ENCODE measurements at regions not wholly inside any gene's neighbourhood (a gene's known extent, or its start where the extent isn't known, plus 50 kb on each side); places are given as distances from the start of the nearest gene placed in this dataset.

DNA sequence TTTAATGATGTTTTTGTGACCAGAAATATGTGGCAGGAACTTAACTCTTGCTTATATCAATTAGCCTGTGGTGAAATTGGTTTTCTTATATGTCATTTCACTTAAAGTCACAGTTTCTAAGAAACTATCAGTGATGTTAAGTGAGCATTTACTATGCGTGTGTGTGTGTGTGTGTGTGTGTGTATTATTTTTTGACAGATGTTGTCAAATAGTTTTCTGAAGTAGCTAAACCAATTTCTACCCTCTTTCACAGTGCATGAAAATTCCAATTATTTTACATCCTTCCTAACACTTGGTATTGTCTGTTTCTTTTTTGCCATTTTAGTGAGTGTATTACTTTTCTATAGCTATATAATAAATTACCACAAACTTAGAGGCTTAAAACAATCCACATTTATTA lies 122.1 kb upstream of the CAND1 start:
- no peak for DNase-seq (ENCODE audit: low spot score)

DNA sequence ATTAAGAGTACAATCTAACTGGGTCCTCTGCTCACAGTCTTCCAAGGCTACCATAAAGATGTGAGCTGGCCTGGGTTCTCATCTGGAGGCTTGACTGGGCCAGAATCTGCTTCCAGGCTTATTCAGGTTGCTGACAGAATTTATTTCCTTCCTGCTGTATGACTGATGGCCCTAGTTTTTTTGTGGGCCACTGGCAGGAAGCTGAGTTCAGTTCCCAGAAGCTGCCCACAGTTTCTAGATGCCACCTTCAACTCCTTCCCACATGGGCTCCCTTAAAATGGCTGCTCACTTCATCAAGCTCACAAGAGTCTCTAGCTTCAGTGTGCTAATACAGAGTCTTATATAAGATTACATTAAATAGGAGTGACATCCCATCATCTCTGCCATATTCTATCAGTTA lies 121.7 kb upstream of the CAND1 start:
- no peak for DNase-seq (ENCODE audit: low spot score)

DNA sequence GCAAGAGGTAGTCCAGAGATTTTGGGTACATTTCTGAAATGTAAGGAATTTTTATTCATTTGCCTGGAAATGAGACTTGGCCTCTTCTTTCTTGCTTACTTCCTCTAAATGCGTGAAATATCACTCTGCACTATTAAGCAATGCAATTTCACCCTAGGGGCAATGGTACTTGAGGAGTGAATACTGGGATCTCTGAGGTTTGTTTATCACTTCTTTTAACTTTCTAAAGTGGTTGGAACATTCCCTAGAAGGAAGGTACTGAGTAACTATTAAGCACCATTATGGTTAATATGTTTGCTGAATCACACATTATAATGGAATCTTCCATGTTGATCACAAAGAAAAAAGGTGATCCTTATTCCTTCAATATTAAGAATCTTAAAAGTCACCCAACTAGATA lies 120.9 kb upstream of the CAND1 start:
- no peak for DNase-seq (ENCODE audit: low spot score)

DNA sequence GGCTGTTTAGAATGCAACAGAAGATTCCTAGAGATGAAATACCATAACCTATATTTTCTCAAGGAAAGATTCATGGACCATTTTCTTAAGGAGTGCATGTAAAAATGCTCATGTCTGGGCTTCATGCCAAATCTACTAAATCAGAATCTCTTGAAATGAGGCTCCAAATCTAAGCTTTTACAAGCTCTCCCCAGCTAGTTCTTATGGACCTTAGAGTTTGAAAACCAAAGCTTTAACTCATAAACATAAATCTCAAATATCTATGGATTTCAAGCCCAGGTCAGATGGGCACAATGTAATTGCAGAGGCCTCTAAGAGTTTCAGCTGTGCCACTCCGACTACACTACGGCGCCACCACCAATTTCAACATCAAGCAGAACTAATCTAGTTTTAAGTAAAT lies 117.3 kb upstream of the CAND1 start:
- DNase-seq (ENCODE audit: low spot score): peak; percentile 6

DNA sequence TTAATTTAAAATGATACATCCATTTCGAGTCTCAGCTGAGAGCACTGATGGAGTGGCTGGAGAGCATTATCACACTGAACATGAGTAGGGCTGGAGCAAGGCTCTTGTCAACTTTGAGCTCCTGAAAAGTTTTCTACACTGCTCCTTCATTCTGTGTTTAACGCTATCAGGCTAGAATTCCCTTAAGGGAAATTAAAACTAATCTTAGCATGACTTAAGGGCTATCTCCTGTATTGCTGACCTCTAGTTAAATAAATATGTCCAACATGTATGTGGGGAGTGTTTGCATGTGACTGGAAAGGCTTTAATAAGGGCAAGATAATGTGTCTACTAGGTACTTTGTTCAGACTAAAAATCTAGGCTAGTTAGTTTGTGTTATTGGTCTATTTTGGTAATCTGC lies 116.7 kb upstream of the CAND1 start:
- DNase-seq (ENCODE audit: low spot score): no peak

DNA sequence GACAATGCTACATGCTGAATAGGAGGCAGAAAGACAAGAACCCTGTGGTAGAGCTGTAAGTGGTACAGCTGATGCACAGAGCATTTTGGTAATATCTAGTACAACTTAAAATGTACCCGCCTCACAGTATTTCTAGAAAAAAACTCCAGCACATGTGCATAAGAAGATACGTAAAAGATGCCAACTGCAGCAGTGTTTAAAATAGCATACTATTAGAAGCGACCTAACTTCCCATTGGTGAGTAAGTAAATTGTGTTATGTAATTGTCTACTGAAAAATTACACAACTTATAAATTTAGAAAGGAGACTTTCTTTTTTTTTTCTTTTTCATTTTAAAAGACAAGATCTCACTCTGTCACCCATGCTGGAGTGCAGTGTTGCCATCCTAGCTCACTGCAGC lies 114.3 kb upstream of the CAND1 start:
- no peak for DNase-seq (ENCODE audit: low spot score)

DNA sequence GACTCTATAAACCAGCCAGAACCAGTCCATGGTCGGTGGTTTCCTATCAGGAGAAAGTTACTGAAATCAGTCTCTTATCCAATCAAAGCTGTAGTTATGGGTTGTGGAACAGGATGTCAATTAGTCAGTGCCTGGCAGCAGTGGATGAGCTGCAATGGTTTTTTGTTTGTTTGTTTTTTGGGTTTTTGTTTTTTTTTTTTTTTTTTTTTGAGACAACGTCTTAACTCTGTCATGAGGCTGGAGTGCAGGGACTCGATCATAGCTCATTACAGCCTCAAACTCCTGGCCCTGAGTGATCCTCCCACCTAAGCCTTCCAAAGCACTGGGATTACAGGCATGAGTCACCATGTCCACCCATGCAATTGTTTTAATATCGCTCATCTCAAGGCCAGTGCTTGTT lies 113.3 kb upstream of the CAND1 start:
- peak; percentile 40 for DNase-seq (ENCODE audit: low spot score)

DNA sequence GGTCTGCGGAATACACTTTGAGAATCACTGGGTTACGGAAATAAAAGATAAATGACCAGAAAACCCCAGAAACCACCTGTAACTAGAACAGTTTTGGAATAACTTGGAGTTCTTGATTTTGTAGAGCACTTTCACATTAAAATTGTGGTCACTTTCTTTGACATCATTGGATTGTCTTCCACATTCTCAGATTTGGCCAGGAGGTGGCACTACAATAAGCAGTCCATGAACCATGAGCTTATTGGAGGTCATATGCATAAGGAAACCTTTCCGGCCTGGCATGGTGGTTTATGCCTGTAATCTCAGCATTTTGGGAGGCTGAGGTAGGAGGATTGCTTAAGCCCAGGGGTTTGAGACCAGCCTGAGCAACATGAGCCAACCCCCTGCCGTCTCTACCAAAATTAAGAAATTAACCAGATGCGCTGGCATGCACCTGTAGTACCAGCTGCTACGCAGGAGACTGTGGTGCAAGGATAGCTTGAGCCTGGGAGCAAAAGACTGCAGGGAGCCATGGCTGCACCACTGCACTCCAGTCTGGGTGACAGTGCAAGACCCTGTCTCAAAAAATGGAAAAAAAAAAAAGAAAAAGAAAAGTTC lies 107.7 kb upstream of the CAND1 start:
- peak; percentile 8 for DNase-seq (ENCODE audit: low spot score)

DNA sequence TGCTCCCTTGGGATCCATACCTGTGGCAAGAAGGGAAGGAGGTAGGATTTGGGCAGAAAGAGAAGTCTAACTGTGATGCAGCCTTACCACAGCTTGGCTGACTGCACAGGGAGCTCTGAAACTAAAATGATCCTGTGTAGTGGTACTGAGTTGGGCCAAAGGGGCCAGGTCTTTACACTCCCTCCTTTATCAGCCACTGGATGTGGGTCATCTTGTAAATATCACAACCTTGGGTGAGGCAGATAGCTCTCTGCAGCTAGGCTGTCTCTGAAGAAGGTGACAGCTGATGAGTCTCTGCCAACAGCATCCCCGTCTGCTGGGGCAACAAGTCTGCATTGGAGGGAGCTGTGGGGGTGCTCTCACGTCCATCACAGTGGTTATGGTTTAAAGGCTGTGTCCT lies 95.9 kb upstream of the CAND1 start:
- DNase-seq (ENCODE audit: low spot score): no peak

DNA sequence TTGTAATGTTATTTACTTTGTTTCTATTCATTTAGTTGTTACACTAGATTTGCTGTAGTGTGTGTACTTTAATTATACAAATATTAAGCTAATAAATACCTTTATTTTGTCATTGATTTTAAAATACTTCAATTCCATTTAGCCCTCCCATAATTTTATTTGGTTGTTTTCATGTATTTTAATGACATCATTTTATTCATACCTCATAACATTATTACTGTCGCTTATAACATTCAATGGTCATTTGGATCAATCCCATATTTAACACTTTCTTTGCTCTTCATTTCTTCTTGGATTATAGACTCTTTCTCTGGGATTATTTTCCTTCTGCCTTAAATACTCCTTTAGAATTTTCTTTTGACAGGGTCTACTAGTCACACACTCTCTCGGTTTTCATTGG lies 86.6 kb upstream of the CAND1 start:
- DNase-seq (ENCODE audit: low spot score): no peak

DNA sequence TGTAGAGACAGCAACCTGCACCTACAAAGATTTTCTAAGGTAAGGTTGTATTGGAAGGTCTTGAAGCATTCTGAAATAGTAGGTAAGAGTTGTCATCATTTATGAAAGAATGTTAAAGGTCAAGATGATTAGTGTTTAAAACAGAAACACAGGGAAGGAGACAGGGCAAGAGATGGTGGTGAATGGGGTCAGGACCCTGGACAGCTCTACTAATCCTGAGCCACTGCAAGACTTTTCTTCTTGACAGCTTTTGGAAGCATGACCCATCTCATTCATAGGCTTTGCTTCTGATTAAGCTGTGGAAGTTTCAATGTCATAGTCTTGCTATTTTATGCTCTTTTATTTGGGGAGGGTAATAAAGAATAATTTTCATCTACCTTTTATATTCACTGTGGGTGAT lies 75.5 kb upstream of the CAND1 start:
- DNase-seq (ENCODE audit: low spot score): peak; percentile 48

DNA sequence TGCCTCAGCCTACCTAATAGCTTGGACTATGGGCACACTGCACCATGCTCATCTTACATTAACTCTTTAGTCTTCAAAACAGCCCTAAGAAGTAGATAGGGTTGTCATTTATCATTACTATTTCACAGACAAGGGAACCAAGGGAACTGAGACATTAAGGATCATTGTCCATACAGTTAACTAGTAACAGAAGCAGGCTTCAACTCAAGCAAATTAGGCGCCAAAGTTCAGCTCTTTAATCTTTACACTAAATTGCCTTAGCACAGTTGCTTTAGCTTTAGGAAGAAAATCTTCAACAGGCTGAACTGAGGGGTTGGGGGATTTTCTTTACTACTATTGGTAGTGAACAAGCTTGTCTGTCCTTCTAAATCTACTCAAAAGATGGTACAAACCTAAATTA lies 68.8 kb upstream of the CAND1 start:
- no peak for DNase-seq (ENCODE audit: low spot score)

DNA sequence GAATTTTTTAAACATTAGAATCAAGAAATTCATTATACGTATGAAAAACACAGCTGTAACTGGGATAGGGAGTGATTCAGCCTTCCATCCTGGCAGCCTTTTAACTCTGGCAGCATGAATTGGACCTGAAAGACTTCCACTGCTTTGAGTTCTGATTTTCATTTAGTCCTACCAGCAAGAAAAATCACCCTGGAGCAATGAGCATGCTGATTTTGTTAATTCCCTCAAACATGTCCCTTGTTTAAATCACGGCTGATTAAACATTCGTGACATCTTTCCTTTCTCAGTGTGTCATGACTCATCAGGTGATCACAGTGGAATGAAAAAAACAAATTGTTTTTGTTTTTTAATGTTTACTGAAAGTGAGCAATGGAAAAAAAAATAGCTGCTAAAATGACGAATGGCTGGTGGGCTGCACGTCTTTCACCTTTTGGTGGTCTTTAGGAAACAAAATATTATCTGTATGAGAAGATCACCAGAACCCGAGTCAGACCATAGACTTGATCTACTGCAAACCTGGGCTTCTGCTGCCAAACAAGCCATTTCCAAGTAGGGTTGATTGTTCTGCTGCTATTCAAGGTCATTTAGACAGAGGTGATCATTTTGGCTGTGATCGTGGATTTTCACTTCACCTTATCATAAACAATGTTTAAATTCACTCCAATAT lies 67.0 kb upstream of the CAND1 start:
- DNase-seq (ENCODE audit: low spot score): no peak

DNA sequence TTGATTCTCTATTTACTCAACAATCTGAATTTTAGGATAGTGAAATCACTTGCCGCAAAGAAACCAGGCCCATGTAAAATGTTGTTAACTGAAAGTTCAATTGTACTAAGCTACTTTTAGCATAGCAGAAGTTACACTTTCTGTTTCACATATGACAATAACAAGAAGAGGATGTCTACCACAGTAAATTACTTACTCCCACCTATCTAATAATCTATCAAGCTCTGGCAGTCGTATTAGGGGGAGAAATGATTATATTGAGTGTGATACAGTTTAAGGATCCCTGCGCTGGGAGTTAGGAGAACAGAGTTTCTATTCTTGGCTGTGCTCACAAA lies 66.5 kb upstream of the CAND1 start:
- no peak for DNase-seq (ENCODE audit: low spot score)

DNA sequence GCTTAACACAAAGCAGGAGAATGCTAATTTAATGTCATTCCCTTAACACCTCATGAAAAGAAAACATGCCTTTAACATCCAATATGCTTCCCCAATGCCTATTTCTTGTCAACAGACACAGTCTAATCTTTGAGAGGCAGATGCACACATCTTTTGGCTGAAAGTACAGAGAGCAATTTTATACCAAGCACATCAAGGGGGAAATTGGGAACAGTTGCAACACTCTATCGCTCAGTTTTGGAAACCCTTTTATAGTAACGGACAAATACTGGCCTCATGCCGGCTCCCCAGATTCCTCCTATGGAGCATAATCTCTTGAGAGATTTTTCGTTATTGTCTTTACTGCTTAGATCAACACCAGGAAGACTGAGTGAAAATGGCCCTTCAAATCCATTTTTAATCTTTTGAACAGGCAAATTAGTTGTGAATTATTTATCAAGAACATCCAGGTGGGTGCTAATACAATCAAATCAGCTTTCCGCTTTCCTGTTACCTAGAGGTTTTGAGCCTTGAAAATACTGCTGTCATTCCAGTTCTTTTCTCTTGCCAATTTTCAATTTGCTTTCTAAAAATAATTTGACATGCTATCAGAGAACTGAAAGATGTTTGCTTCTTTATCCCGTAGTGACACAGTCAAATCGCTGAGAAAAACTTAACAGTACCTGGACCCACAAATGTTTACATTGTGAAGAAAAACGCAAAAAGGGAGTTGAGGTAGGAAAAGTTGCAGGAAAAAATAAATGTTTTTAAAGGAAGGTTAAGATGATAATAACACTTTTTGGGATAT lies 60.7 kb upstream of the CAND1 start:
- no peak for DNase-seq (ENCODE audit: low spot score)

DNA sequence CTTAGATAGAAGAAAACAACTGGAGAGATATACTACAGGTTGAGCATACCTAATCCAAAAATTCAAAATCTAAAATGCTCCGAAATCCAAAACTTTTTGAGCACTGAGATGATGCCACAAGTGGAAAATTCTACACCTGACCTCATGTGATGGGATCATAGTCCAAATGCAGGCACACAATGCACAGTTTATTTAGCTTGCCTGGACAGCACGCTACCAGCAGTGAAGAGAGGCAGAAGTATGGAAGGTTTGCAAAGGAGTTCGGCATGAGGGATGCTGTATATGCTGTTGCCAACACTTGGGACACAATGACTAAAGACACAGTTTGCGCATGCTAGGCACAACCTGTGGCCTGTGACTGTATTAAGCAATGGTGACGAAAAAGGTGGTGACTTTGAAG lies 58.1 kb upstream of the CAND1 start:
- DNase-seq (ENCODE audit: low spot score): no peak

DNA sequence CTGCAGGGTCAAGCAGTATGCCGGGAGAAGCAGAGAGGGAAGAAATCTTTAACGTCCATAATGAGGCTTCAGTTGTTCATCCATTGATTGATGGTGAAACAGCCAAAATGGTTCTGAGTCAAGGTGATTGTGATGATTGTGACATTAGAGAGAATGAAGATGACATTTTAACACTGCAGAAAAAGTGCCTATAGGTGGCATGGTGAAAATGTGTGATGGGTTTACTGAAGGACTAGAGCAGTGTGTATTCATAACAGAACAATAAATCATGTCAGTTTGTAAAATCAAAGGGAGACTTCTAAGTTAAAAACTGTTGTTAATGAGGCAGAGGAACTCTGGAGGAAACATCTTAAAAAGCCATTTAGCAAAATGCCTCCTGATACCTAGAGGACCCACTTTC lies 57.7 kb upstream of the CAND1 start:
- DNase-seq (ENCODE audit: low spot score): no peak

DNA sequence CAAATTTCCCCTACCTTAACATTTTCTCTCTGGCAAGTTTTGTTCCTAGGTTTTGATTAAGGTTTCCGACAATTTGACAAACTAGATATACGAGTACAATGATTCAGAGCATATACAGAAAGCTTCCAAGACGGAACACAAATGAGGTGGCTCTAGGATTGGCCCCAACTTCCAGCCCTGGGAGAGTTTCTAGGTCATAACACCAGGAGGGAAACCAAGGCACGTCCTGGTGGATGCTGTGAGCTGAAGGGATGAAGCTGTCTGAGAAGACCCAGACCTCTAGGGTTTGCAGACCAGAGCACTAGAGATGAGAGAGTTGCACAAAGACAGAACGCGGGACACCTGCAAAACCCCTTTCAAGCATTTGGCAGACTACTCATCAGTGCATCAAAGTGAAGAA lies 51.5 kb upstream of the CAND1 start:
- DNase-seq (ENCODE audit: low spot score): no peak

Data from A172 (cell line).